ENCODE measurements at regions not wholly inside any gene's neighbourhood (a gene's known extent, or its start where the extent isn't known, plus 50 kb on each side); places are given as distances from the start of the nearest gene placed in this dataset.

- no peaks in the 10 kb centered on the region for H3K27me3 ChIP-seq
- no peaks in the 10 kb centered on the region for H3K9me3 ChIP-seq
- intact Hi-C loops (cut with DNase I; ENCODE audit: low total_unique reads): no loop called here
- DNase-seq: no peak
- no peaks in the 10 kb centered on the region for H3K36me3 ChIP-seq
- H3K4me1 ChIP-seq: no peaks in the 10 kb centered on the region
- TF ChIP-seq POLR2A (IDR thresholded peaks at IDR 0.05): no peak
- TF ChIP-seq, protein P1, sequence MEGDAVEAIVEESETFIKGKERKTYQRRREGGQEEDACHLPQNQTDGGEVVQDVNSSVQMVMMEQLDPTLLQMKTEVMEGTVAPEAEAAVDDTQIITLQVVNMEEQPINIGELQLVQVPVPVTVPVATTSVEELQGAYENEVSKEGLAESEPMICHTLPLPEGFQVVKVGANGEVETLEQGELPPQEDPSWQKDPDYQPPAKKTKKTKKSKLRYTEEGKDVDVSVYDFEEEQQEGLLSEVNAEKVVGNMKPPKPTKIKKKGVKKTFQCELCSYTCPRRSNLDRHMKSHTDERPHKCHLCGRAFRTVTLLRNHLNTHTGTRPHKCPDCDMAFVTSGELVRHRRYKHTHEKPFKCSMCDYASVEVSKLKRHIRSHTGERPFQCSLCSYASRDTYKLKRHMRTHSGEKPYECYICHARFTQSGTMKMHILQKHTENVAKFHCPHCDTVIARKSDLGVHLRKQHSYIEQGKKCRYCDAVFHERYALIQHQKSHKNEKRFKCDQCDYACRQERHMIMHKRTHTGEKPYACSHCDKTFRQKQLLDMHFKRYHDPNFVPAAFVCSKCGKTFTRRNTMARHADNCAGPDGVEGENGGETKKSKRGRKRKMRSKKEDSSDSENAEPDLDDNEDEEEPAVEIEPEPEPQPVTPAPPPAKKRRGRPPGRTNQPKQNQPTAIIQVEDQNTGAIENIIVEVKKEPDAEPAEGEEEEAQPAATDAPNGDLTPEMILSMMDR (IDR thresholded peaks at IDR 0.05 in 4 of 5, conservative IDR thresholded peaks at IDR 0.05 in 1 of 5): no peak
- no peak overlapping the region for H3K27ac ChIP-seq
- ATAC-seq: no peak
- no peak overlapping the region for H3K4me3 ChIP-seq
- in situ Hi-C loops (cut with MboI; ENCODE audit: low sequenced_read_pairs in 4 of 4): no loop called here
Observed at GRCh38 chr13:62626771-62627170, 1211.1 kb upstream of the PCDH20 start.

DNA sequence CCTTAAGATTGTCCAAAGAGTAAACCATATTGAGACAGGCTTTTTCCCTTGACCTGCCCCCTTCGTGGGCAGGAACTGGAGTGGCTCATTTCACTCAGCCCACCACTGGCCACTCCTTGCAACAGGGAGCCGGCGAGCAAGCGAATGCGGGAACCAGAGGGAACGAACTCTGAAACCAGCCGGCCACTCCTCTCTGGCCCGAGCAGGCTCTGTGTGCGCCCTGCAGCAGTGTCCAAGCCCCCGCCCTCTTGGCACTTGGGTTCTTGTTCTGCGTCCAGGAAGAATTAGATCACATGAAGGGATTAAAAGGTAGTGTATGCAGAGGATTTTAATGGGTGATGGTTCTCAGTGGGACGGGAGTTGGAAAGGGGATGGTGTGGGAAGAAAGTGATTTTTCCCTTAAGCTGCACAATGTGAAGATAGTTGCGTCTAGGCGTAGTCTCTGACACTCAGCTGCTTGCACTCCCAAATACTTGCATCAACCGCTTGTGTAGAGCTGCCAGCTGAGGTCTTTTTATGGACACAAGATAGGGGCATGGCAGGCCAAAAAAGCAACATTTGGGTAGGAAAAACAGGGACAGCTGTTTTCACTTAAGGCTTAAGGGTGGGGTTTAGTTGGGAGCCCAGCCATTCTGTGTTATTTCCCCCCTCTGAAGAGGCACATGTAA lies 1209.7 kb upstream of the PCDH20 start:
- Histone ChIP-seq H3K36me3 (no peaks in the 10 kb centered on the region), H3K4me3 (no peak overlapping the region), H3K4me1 (no peaks in the 10 kb centered on the region), H3K27me3 (no peaks in the 10 kb centered on the region), H3K27ac (no peak overlapping the region), H3K9me3 (no peaks in the 10 kb centered on the region)
- DNase-seq: no peak
- TF ChIP-seq, protein P1 (IDR thresholded peaks at IDR 0.05 in 4 of 5, conservative IDR thresholded peaks at IDR 0.05 in 1 of 5): no peak
- no peak for TF ChIP-seq POLR2A (IDR thresholded peaks at IDR 0.05)
- intact Hi-C loops (cut with DNase I; ENCODE audit: low total_unique reads): no loop called here
- ATAC-seq: no peak
- in situ Hi-C loops (cut with MboI; ENCODE audit: low sequenced_read_pairs in 4 of 4): no loop called here

DNA sequence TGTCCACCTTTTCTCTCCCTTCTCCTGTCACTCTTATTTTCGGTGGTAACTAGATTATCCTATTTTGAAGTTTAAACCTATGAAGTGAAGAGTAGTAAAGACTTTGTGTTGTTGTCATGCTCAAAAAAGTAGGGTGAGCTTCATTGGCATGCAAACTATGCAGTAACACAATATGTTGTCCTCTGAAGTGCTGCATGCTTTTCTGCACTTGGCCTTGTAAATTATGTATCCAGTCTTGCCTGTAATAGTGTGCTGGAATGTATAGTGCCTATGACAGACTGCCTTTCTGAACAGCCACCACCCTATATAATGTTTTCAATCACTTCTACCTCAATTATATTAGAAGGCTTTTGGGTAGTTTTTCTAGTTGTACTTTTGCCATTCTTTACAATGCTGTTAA lies 1198.2 kb upstream of the PCDH20 start:
- DNase-seq: no peak
- Histone ChIP-seq H3K27me3 (no peaks in the 10 kb centered on the region), H3K36me3 (no peaks in the 10 kb centered on the region), H3K27ac (no peak overlapping the region), H3K9me3 (no peaks in the 10 kb centered on the region), H3K4me1 (no peaks in the 10 kb centered on the region), H3K4me3 (no peak overlapping the region)
- in situ Hi-C loops (cut with MboI; ENCODE audit: low sequenced_read_pairs in 4 of 4) (no loop called here), intact Hi-C loops (cut with DNase I; ENCODE audit: low total_unique reads) (no loop called here)
- ATAC-seq: no peak
- TF ChIP-seq, protein P1 (IDR thresholded peaks at IDR 0.05 in 4 of 5, conservative IDR thresholded peaks at IDR 0.05 in 1 of 5): no peak
- no peak for TF ChIP-seq POLR2A (IDR thresholded peaks at IDR 0.05)

DNA sequence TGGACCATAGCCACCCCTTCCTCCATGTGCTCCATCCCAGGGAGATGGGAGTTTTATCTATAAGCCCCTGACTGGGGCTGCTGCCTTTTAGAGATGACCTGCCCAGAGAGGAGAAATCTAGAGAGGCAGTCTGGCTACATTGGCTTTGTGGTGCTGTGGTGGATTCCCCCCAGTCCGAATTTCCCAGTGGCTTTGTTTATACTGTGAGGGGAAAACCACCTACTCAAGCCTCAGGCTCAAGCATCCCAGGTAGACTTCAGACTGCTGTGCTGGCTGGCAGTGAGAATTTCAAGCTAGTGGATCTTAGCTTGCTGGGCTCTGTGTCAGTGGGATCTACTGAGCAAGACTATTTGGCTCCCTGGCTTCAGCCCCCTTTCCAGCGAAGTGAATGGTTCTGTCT lies 1195.7 kb upstream of the PCDH20 start:
- H3K27ac ChIP-seq: no peak overlapping the region
- in situ Hi-C loops (cut with MboI; ENCODE audit: low sequenced_read_pairs in 4 of 4): no loop called here

More for the DNA sequence above, 1195.7 kb upstream of the PCDH20 start:
- Histone ChIP-seq H3K4me1 (no peaks in the 10 kb centered on the region), H3K27me3 (no peaks in the 10 kb centered on the region), H3K4me3 (no peak overlapping the region), H3K9me3 (no peaks in the 10 kb centered on the region), H3K36me3 (no peaks in the 10 kb centered on the region)
- TF ChIP-seq, protein P1 (IDR thresholded peaks at IDR 0.05 in 4 of 5, conservative IDR thresholded peaks at IDR 0.05 in 1 of 5): no peak
- TF ChIP-seq POLR2A (IDR thresholded peaks at IDR 0.05): no peak
- no peak for DNase-seq
- ATAC-seq: no peak
- intact Hi-C loops (cut with DNase I; ENCODE audit: low total_unique reads): no loop called here

All from gastrocnemius medialis (tissue), 4 donors.